ENCODE measurements at regions not wholly inside any gene's neighbourhood (a gene's known extent, or its start where the extent isn't known, plus 50 kb on each side); places are given as distances from the start of the nearest gene placed in this dataset.

DNA sequence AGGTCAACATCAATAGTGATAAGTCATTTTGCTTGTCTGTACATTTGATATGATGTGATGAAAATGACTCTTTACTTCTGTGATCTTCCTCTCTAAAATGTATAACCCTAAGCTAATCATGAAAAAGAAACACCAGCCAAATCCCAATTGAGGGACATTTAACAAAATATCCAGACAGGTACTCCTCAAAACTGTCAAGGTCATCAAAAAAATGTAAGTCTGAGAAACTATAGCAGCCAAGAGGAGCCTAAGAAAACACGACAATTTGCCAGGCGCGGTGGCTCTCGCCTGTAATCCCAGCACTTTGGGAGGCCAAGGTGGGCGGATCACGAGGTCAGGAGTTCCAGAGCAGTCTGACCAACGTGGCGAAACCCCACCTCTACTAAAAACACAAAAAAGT lies 708.5 kb upstream of the ID4 start:
- intact Hi-C loops (cut with micrococcal nuclease), result no loop called here

GRCh38 chr6:19135706-19136105 lies 701.5 kb upstream of the ID4 start:
- intact Hi-C loops (cut with micrococcal nuclease), result no loop called here

DNA sequence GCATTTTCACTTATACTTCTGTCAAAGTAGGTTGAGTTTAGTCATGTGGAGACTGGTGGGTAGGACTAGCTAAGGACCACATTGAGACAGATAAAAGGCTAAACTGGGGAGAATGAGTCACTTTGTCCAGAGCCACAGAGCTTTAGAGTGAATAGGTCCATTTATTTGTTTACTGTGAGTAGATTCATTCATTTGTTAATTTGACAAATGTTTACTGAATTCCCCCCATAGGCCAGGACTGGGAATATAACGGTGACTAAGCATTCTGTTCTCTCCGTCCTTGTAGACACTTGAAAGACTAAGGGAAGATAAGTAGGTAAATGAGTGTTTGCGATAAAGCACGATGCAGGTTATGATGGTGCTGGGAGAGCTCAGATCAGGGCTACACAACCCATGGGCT lies 699.7 kb upstream of the ID4 start:
- intact Hi-C loops (cut with micrococcal nuclease), result no loop called here

GRCh38 chr6:19142275-19142674 lies 694.9 kb upstream of the ID4 start:
- intact Hi-C loops (cut with micrococcal nuclease), result no loop called here

GRCh38 chr6:19150307-19150706 lies 686.9 kb upstream of the ID4 start:
- intact Hi-C loops (cut with micrococcal nuclease), result no loop called here

DNA sequence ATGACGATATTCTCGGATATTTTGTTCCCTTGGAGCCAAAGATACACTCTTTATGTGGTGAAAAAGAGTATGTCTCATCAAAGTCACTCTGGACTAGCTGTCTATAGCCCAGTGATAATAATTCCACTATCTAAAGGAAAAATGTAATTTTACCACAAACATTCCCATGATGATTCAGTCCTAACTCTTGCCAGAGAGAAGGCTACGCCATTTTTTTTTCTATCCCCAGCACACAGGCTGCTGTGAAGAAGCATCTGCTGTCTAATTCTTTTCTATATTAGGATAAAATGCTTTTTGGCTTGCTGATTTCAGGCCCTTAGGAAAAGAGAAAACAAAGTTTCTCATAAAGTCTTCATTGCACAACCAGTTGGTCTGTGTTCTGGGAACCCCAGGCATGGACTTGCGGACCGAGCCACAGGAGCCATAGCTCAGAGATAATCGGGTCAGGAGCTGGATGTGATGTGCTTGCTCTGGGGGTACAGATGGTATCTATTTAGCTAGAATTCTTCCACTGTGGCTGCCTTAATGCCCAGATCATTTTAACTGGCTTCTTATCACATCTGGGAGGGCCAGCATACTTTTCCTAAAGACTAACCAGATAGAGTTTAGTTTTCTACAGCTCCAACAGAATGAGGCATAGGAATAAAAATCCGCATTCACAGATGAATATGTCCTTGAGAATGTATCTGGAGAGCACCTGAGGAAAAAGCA lies 683.7 kb upstream of the ID4 start:
- intact Hi-C loops (cut with micrococcal nuclease), result no loop called here

GRCh38 chr6:19153981-19154295 lies 683.2 kb upstream of the ID4 start:
- intact Hi-C loops (cut with micrococcal nuclease), result no loop called here

- intact Hi-C loops (cut with micrococcal nuclease), result no loop called here
These were observed 680.7 kb upstream of the ID4 start for GRCh38 chr6:19156443-19156842.

DNA sequence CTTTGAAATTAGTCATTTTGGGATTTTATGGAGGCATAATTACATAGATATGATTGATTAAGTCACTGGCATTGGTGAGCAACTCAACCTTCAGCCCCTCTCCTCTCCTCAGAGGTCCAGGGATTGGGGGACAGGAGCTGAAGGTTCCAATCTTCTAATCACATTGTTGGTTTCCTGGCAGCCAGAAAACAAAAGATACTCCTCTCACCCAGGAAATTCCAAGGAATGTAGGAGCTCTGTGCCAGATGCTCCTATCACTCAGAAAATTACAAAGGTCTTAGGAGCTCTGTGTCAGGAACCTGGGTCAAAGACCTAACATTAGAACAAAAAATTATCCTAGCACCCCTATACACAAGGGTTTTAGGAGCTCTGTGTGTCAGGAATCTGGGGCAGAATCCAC lies 679.7 kb upstream of the ID4 start:
- intact Hi-C loops (cut with micrococcal nuclease), result no loop called here

DNA sequence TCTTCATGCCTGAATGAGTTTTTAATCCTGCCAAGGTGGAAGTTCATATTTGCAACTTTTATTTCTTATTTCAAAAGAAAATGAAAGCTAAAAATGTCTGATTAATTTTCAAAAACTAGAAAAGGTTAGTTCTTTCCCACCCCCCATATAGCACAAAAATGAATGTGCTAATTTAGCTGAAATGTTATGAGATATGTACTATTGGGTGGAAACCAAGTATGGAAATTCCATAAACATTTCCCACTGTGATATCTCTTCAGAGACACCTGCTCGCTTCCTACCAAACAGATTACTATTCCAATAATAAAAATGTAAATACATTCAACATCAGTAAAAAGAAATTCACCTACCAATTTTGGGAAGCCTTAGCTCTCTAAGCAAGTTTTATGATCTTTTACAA lies 678.6 kb upstream of the ID4 start:
- intact Hi-C loops (cut with micrococcal nuclease), result no loop called here

DNA sequence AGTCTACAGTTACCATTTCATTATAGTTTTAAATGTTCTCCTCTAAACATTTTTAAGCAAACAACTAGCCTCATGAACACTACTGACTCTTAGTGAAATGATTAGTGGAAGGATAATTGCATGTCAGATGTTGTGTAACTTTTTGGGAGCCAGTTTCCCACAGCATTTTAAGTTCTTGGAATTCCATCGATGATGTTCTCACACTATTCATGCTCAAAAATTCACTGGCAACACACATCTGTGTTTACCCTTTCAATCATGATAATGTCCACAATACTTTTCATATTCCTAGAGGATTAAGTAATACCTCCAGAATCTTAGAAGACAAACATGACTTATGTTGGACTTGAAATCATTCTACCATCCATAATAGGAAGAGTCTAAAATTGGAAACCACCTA lies 678.1 kb upstream of the ID4 start:
- intact Hi-C loops (cut with micrococcal nuclease), result no loop called here

GRCh38 chr6:19159561-19159960 lies 677.6 kb upstream of the ID4 start:
- intact Hi-C loops (cut with micrococcal nuclease), result no loop called here

GRCh38 chr6:19160081-19160730 lies 677.0 kb upstream of the ID4 start:
- intact Hi-C loops (cut with micrococcal nuclease), result no loop called here

GRCh38 chr6:19167251-19167650 lies 669.9 kb upstream of the ID4 start:
- intact Hi-C loops (cut with micrococcal nuclease), result no loop called here

DNA sequence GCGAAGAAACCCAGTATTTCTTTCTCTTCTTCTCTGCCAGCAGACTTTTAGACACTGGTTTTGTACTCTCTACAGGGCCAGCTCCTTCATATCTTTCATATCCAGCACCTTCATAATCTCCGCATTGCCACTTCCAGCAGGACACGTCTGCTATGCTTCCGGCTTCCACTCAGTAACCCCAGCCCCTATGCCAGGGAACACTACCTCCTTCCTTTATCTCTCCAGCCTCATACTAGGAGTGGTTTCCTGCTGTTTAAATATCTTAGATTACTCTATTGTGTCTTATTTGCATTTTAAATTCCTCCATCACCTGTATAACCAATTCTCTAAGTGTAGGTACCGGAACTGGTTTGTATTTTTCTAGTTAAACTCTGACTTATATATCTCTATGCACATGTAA lies 667.8 kb upstream of the ID4 start:
- intact Hi-C loops (cut with micrococcal nuclease), result no loop called here

DNA sequence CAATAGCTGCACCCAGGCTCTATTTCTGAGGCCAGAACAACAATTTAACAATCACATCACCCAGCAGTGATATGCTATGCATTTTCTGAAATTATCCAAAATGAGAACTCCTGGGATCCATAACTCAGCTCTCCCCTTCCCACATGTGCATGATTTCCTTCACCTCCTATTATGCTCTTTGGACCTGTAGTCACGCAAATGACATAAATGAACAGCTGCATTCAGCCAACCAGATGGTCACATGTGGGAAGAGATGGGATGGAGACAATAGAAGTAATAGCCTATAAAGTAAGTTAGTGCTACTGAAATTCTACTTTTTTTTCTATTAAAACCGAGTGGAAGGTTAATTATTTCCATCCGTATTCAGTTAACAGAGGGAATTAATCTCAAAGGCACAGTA lies 662.1 kb upstream of the ID4 start:
- intact Hi-C loops (cut with micrococcal nuclease), result no loop called here

- intact Hi-C loops (cut with micrococcal nuclease), result no loop called here
These were observed 656.7 kb upstream of the ID4 start for GRCh38 chr6:19180348-19181072.

DNA sequence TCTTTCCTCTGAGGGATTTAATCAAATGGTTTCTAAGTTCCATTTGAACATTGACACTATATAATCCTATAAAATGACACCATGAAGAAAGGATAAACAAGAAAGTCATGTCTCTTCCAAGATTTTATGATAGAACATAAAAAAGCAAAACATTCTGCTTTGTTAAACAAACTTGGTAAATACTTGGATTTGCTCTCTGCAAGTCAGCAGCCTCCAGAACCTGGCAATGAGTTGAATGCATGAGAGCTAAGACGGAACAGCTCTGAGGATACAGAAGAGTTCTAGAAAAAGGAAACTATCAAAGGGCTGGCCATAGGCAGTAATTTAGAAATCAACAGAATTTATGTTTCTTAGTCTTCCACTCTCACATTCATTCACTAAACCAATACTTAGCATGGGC lies 656.0 kb upstream of the ID4 start:
- intact Hi-C loops (cut with micrococcal nuclease), result no loop called here

GRCh38 chr6:19193624-19194023 lies 643.5 kb upstream of the ID4 start:
- intact Hi-C loops (cut with micrococcal nuclease), result no loop called here

GRCh38 chr6:19204445-19204844 lies 632.7 kb upstream of the ID4 start:
- intact Hi-C loops (cut with micrococcal nuclease), result no loop called here

DNA sequence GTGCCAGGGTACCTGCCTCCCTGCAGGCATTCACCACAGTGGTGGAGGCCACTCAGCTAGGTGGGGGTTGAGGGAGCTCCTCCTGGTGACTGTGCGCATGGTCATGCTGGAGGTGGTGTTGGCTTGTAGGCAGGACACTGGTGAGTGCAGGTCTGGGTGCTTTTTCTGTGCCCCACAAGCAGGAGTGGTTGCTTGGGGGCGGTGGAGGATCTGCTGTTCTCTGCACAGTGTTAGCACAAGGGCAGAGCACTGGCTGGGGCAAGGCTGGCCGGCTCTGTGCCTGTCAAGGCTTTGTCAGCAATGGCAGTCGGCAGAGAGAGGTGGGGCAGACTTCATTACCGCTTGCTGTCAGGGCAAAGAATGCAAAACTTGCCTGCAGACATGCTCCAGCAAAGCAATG lies 632.1 kb upstream of the ID4 start:
- intact Hi-C loops (cut with micrococcal nuclease), result no loop called here

GRCh38 chr6:19209202-19209601 lies 628.0 kb upstream of the ID4 start:
- intact Hi-C loops (cut with micrococcal nuclease), result no loop called here

Measured in T-helper 1 cell treated with Interleukin-12 subunit alpha and Interleukin-12 subunit beta and Interleukin-4 antibody, amounts not matched to agents 30 ng/mL and 1 ng/mL, for 36 hours (primary cell).